SU-DHL-6 (cell line): ENCODE measurements at regions not wholly inside any gene's neighbourhood (a gene's known extent, or its start where the extent isn't known, plus 50 kb on each side); places are given as distances from the start of the nearest gene placed in this dataset.

Experiments used
- CTCF ChIP-seq: fragments of 200-600 bp; sonication (generic); IDR thresholded peaks from one replicate; pipeline ENCODE4 v1.5.1; 2017; ENCODE audit warnings: antibody characterized with exemption, mild to moderate bottlenecking, low read length, moderate library complexity; ENCODE audit not compliant: insufficient read depth, poor library complexity, severe bottlenecking
- EZH2phosphoT487 ChIP-seq: fragments of 200-600 bp; sonication (generic), shearing (Covaris generic); conservative IDR thresholded peaks from 2 replicates; pipeline ENCODE4 v1.6.1; 2018; ENCODE audit warnings: mild to moderate bottlenecking, antibody characterized with exemption, low read length, moderate library complexity, mixed read lengths

DNA sequence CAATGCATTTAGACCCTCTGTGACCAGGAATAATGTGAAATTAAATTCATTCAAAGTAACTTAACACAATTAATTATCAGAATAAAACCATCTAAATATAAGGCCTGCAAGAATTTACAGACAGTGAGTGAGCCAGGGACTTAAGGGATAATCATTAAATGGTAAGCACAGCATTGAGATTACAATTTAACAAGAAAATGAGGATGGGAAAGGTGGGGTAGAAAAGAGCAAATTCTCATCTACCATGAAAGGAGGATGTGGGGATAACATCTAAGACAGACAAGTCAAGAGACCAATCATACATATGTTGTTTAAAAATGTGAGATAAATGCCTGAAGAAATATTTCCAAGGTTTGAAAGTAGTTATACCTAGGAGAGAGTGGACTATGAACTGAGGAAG lies 259.3 kb upstream of the NT5C1B start:
- no peak for TF ChIP-seq CTCF
- TF ChIP-seq EZH2phosphoT487, result no peak
